ENCODE measurements at regions not wholly inside any gene's neighbourhood (a gene's known extent, or its start where the extent isn't known, plus 50 kb on each side); places are given as distances from the start of the nearest gene placed in this dataset.

DNA sequence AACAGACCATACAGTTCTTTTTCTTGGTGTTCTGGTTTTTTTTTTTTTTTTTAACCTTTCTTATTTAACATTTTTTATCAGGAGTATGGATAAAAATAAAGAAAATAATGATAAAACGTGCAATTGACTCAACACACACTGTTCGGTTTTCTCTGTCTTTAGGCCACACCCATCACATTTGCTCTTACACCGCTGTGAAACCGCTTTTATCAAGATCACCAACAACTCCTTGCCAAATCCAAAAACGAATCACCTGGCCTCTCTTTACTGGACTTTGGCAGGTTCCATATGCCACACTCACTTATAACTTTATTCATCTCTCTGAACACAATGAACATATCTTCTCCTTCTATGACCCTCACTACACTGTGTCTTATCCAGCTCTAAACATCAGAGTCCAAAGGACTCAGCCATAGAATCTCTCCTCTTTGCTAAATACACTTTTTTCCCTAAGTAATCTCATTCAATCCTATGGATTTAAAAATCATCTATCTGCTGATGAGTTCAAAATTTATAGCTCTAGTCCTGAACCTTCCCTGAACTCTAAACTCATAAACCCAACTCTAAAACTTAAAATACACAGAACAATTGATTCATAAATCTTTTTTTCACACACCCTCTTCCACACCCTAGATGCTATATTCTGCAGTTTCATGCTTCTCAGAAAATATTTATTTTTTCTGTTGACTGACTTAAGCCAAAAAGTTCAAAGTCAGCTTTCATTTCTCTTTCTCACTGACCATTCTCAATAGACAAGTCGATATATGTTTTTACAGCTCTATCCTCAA, 800.6 kb upstream of the SOX9 start:
- no TSS peak for BruUV-seq (replicated peaks)
- CTCF ChIA-PET = no interaction called here

More for the DNA sequence above, 800.6 kb upstream of the SOX9 start:
- H3K36me3 ChIP-seq (ENCODE audit: control insufficient read depth in 2 of 2, extremely low read depth in 1 of 2, insufficient read depth in 2 of 2, low read length in 2 of 2) = no peaks in the 10 kb centered on the region
- no peaks in the 10 kb centered on the region for H3K4me1 ChIP-seq (ENCODE audit: control insufficient read depth, extremely low read depth, insufficient read depth, low read length)
- H3K9me3 ChIP-seq (replicated peaks; ENCODE audit: control insufficient read depth, insufficient read depth, low read length) = peaks cover 3% of the 10 kb centered on the region
- TF ChIP-seq, protein P1, sequence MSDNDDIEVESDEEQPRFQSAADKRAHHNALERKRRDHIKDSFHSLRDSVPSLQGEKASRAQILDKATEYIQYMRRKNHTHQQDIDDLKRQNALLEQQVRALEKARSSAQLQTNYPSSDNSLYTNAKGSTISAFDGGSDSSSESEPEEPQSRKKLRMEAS (IDR thresholded peaks at IDR 0.05; ENCODE audit: insufficient read depth, insufficient read length) = no peak
- no peak for TF ChIP-seq JUN (IDR thresholded peaks at IDR 0.05; ENCODE audit: borderline replicate concordance, insufficient read depth, insufficient read length, low read depth)
- TF ChIP-seq GATA2 (IDR thresholded peaks at IDR 0.05; ENCODE audit: insufficient read depth, insufficient read length, low read depth, low read length) = no peak
- TF ChIP-seq POLR2AphosphoS5 (IDR thresholded peaks at IDR 0.05; ENCODE audit: insufficient read depth, low read depth, low read length) = no peak
- no peak for TF ChIP-seq FOS (IDR thresholded peaks at IDR 0.05; ENCODE audit: borderline replicate concordance, insufficient read depth, low read length)
- TF ChIP-seq, protein P2, sequence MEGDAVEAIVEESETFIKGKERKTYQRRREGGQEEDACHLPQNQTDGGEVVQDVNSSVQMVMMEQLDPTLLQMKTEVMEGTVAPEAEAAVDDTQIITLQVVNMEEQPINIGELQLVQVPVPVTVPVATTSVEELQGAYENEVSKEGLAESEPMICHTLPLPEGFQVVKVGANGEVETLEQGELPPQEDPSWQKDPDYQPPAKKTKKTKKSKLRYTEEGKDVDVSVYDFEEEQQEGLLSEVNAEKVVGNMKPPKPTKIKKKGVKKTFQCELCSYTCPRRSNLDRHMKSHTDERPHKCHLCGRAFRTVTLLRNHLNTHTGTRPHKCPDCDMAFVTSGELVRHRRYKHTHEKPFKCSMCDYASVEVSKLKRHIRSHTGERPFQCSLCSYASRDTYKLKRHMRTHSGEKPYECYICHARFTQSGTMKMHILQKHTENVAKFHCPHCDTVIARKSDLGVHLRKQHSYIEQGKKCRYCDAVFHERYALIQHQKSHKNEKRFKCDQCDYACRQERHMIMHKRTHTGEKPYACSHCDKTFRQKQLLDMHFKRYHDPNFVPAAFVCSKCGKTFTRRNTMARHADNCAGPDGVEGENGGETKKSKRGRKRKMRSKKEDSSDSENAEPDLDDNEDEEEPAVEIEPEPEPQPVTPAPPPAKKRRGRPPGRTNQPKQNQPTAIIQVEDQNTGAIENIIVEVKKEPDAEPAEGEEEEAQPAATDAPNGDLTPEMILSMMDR (IDR thresholded peaks at IDR 0.05; ENCODE audit: extremely low read depth in 1 of 2, insufficient read depth in 1 of 2, low read depth in 1 of 2, low read length in 2 of 2) = no peak
- TF ChIP-seq MYC (IDR thresholded peaks at IDR 0.05; ENCODE audit: low read depth, low read length) = no peak
- TF ChIP-seq EZH2 (IDR thresholded peaks at IDR 0.05; ENCODE audit: borderline replicate concordance, low read depth, low read length, severe bottlenecking) = no peak
- no peak for TF ChIP-seq POLR2A (IDR thresholded peaks at IDR 0.05; ENCODE audit: low read depth, low read length)
- H3K4me2 ChIP-seq (ENCODE audit: insufficient read depth, low read length) = no peak overlapping the region
- dilution Hi-C loops (cut with MboI; ENCODE audit: extremely low pct_ligation_motif_present, low sequenced_read_pairs) (no loop called here), intact Hi-C loops (cut with micrococcal nuclease) (no loop called here)
- FAIRE-seq (no peak), DNase-seq (ENCODE audit: low read depth, low spot score) (no peak)
- no peak overlapping the region for H3K27ac ChIP-seq (ENCODE audit: insufficient read depth, low read depth, low read length)
- no peaks in the 10 kb centered on the region for H3K27me3 ChIP-seq (ENCODE audit: control insufficient read depth in 2 of 2, insufficient read depth in 2 of 2, low read length in 2 of 2)
- H4K20me1 ChIP-seq (replicated peaks; ENCODE audit: control insufficient read depth, extremely low read depth, insufficient read depth, low read length) = no peaks in the 10 kb centered on the region
- no peak overlapping the region for H3K4me3 ChIP-seq (replicated peaks in 1 of 3; ENCODE audit: insufficient read depth in 1 of 3, low read depth in 1 of 3, low read length in 3 of 3)
- POLR2A ChIA-PET = no interaction called here
- H2AFZ ChIP-seq (ENCODE audit: low read depth, low read length) = no peak overlapping the region
- no peak overlapping the region for H3K9ac ChIP-seq (replicated peaks; ENCODE audit: extremely low read depth, insufficient read depth, low read length)
- H3K79me2 ChIP-seq (ENCODE audit: control insufficient read depth, insufficient read depth, low read length) = no peaks in the 10 kb centered on the region
- no peaks in the 10 kb centered on the region for H3K9me1 ChIP-seq (replicated peaks; ENCODE audit: control insufficient read depth, extremely low read depth, insufficient read depth, low read length)

All from endothelial cell of umbilical vein (primary cell).